Stimulated activated CD8-positive, alpha-beta memory T cell treated with anti-CD3 and anti-CD28 coated beads, Interleukin-12 subunit alpha, Interleukin-12 subunit beta, amount 100 ng/mL, for 24 hours (primary cell): ENCODE measurements at regions not wholly inside any gene's neighbourhood (a gene's known extent, or its start where the extent isn't known, plus 50 kb on each side); places are given as distances from the start of the nearest gene placed in this dataset.
A peak's percentile ranks its signal among the peaks of the same experiment; 100 is the strongest.

Experiments used
- DNase-seq: peaks from one replicate; pipeline ENCODE4 v3.0.0-alpha.2; 2020; ENCODE audit errors: extremely low read depth

- no peak for DNase-seq
Observed at GRCh38 chr14:100638211-100638855, 51.1 kb upstream of the BEGAIN start.

- no peak for DNase-seq
Observed at GRCh38 chr14:100639280-100639679, 52.1 kb upstream of the BEGAIN start.

- DNase-seq, result peak; percentile 45
Observed at GRCh38 chr14:100640471-100641273, 53.5 kb upstream of the BEGAIN start.

GRCh38 chr14:100641274-100641860 is 54.1 kb upstream of the BEGAIN start:
- DNase-seq, result no peak

- DNase-seq, result no peak
Observed at GRCh38 chr14:100643426-100643825, 56.2 kb upstream of the BEGAIN start.

GRCh38 chr14:100644383-100644782 is 57.2 kb upstream of the BEGAIN start:
- DNase-seq, result no peak

GRCh38 chr14:100644784-100645183 is 57.6 kb upstream of the BEGAIN start:
- DNase-seq, result no peak

- DNase-seq, result peak; percentile 55
Observed at GRCh38 chr14:100645196-100645981, 58.2 kb upstream of the BEGAIN start.

- DNase-seq, result no peak
Observed at GRCh38 chr14:100645982-100646314, 58.7 kb upstream of the BEGAIN start.

GRCh38 chr14:100648474-100649172 is 61.4 kb upstream of the BEGAIN start:
- no peak for DNase-seq

GRCh38 chr14:100649173-100649519 is 61.9 kb upstream of the BEGAIN start:
- DNase-seq, result no peak

- no peak for DNase-seq
Observed at GRCh38 chr14:100651999-100652508, 64.8 kb upstream of the BEGAIN start.

- DNase-seq, result no peak
Observed at GRCh38 chr14:100652744-100653143, 65.5 kb upstream of the BEGAIN start.

GRCh38 chr14:100653409-100653808 is 66.2 kb upstream of the BEGAIN start:
- DNase-seq, result no peak

- DNase-seq, result no peak
Observed at GRCh38 chr14:100654025-100654813, 67.0 kb upstream of the BEGAIN start.

- no peak for DNase-seq
Observed at GRCh38 chr14:100654814-100655740, 67.9 kb upstream of the BEGAIN start.

GRCh38 chr14:100655741-100656085 is 68.5 kb upstream of the BEGAIN start:
- no peak for DNase-seq

- no peak for DNase-seq
Observed at GRCh38 chr14:100656996-100657395, 69.7 kb upstream of the DLK1 start.

- DNase-seq, result no peak
Observed at GRCh38 chr14:100657780-100658179, 68.9 kb upstream of the DLK1 start.
